ENCODE measurements at regions not wholly inside any gene's neighbourhood (a gene's known extent, or its start where the extent isn't known, plus 50 kb on each side); places are given as distances from the start of the nearest gene placed in this dataset.
A peak's percentile ranks its signal among the peaks of the same experiment; 100 is the strongest.

GRCh38 chr14:97148021-97148420, 350.8 kb downstream of the VRK1 start (continued):
- TF ChIP-seq ZNF510 (tag by site-specific recombination; IDR thresholded peaks at IDR 0.05; ENCODE audit: insufficient replicate concordance) (peak; percentile 43), ZBTB11 (tag by site-specific recombination; conservative IDR thresholded peaks at IDR 0.05; ENCODE audit: low read depth) (peak; percentile 75), ZBTB8A (tag by site-specific recombination; IDR thresholded peaks at IDR 0.05) (peak; percentile 62), ZNF558 (tag by site-specific recombination; IDR thresholded peaks at IDR 0.05) (peak; percentile 48; the same call in 1 of the 2 replicates), ZNF555 (tag by site-specific recombination; conservative IDR thresholded peaks at IDR 0.05) (peak; percentile 76), ZNF404 (tag by site-specific recombination; IDR thresholded peaks at IDR 0.05) (0 out of 2 replicates have a peak, but pooled peaks have one; percentile 13)

GRCh38 chr14:97149775-97150174, 352.6 kb downstream of the VRK1 start:
- ChIA-PET POLR2A (no interaction called here), CTCF (no interaction called here)
- TF ChIP-seq ZNF16 (tag by site-specific recombination; IDR thresholded peaks at IDR 0.05; ENCODE audit: low read depth) = no peak
- TF ChIP-seq ZFHX2 (tag by site-specific recombination; conservative IDR thresholded peaks at IDR 0.05) = 0 out of 2 replicates have a peak, but pooled peaks have one; percentile 10
- Histone ChIP-seq H3K9me3 (ENCODE audit: control insufficient read depth, insufficient read depth, low read depth, low read length) (no peaks in the 10 kb centered on the region), H3K27ac (ENCODE audit: extremely low read depth, low read depth, low read length) (no peak overlapping the region), H3K4me1 (ENCODE audit: control insufficient read depth, insufficient read depth, low read length) (no peaks in the 10 kb centered on the region), H3K36me3 (ENCODE audit: control insufficient read depth in 2 of 2, insufficient read depth in 1 of 2, low read length in 2 of 2) (no peaks in the 10 kb centered on the region), H3K4me3 (ENCODE audit: low read depth, low read length) (no peak overlapping the region)

- CTCF ChIA-PET = interaction anchor here (0.5 kb wide), 1 partner anchor 144 kb away, joined by 3 read pairs; no protein-coding TSS in a partner anchor
- Histone ChIP-seq H3K9me3 (ENCODE audit: control insufficient read depth, insufficient read depth, low read depth, low read length) (no peaks in the 10 kb centered on the region), H3K36me3 (ENCODE audit: control insufficient read depth in 2 of 2, insufficient read depth in 1 of 2, low read length in 2 of 2) (no peaks in the 10 kb centered on the region), H3K27ac (ENCODE audit: extremely low read depth, low read depth, low read length) (no peak overlapping the region), H3K4me1 (ENCODE audit: control insufficient read depth, insufficient read depth, low read length) (peaks cover 3% of the 10 kb centered on the region; the same call in 1 of the 2 replicates), H3K4me3 (ENCODE audit: low read depth, low read length) (no peak overlapping the region)
- no peak for TF ChIP-seq ZFP41 (tag by site-specific recombination; IDR thresholded peaks at IDR 0.05; ENCODE audit: borderline replicate concordance)
- no peak for TF ChIP-seq BCL11B (tag by site-specific recombination; IDR thresholded peaks at IDR 0.05; ENCODE audit: low read depth)
- no peak for TF ChIP-seq ZNF366 (tag by site-specific recombination; conservative IDR thresholded peaks at IDR 0.05)
- TF ChIP-seq PBX3 (CRISPR knock-in tag; IDR thresholded peaks at IDR 0.05) = no peak
- POLR2A ChIA-PET = no interaction called here
Measured at GRCh38 chr14:97153527-97153926, 356.3 kb downstream of the VRK1 start.

GRCh38 chr14:97155320-97155719, 358.1 kb downstream of the VRK1 start:
- peak; percentile 71 for TF ChIP-seq ZNF623 (tag by site-specific recombination; IDR thresholded peaks at IDR 0.05)
- TF ChIP-seq ZNF2 (tag by site-specific recombination; IDR thresholded peaks at IDR 0.05) = no peak
- CTCF ChIA-PET = no interaction called here
- H3K4me1 ChIP-seq (ENCODE audit: control insufficient read depth, insufficient read depth, low read length) = peaks cover 3% of the 10 kb centered on the region; the same call in 1 of the 2 replicates
- no peaks in the 10 kb centered on the region for H3K36me3 ChIP-seq (ENCODE audit: control insufficient read depth in 2 of 2, insufficient read depth in 1 of 2, low read length in 2 of 2)
- H3K4me3 ChIP-seq (ENCODE audit: low read depth, low read length) = no peak overlapping the region
- POLR2A ChIA-PET = no interaction called here
- no peak overlapping the region for H3K27ac ChIP-seq (ENCODE audit: extremely low read depth, low read depth, low read length)
- no peaks in the 10 kb centered on the region for H3K9me3 ChIP-seq (ENCODE audit: control insufficient read depth, insufficient read depth, low read depth, low read length)
